ENCODE measurements at regions not wholly inside any gene's neighbourhood (a gene's known extent, or its start where the extent isn't known, plus 50 kb on each side); places are given as distances from the start of the nearest gene placed in this dataset.

DNA sequence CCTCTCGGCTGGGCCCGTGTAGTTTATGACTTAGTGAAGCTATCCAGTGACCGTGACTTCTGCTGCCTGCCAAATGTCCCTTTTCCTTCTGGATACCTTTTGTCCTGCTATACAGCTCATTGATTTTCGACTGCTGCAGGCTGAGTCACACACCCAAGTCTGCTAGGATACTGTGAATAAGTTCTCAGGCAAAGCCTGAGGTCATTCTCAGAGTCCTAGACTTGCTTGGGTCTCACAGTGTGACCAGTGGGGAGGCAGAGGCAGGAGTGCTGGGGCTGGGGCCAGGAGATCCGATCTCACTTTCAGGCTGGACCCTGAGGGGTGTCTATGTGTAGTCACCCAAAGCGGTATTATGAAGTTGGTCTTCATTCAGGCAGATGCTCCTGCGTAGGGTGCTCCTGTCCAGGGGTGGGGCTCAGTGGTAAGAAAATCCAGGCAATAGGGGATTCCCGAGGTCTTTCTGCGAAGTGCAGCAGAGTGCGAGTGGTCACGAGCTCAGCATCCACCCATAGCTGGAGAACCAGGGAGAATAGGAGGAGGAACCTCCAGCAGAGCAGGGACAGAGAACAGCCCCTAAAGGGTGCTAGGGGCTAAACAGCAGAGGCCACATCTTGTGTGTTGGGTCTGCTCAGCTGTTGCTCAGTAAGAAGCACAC lies 268.6 kb upstream of the NCKAP5 start:
- in situ Hi-C loops (cut with MboI; ENCODE audit: low sequenced_read_pairs): no loop called here

DNA sequence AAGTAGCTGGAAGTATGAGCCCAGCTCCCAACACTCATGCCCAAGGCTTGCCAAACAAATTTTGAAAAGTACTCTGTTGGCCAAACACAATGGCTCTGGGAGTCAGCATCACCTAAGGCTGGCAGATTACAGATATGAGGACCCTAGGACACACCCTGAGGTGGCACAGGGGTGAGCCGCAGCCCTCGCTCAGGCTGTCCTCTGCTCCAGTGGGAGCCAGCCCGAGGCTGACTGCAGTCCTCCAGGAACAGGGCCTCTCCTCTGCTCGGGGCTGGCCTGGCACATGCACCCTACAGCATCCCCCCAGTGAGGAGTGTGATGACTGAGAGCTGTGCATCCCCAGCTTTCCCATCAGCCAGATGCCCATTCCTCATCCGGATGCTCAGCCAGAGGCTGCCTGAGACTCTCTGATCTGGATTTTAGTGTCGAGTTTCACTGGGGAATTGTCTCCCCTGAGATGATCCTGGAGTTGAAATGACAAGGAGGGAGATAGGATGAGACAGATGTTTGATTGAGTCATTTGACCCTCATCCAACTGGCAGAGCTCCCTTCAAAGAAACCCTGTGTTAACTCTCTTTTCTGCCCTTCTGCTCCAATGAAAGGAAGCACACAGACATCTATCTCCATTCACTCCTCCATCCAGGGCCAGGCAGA lies 269.3 kb upstream of the NCKAP5 start:
- in situ Hi-C loops (cut with MboI; ENCODE audit: low sequenced_read_pairs): no loop called here

DNA sequence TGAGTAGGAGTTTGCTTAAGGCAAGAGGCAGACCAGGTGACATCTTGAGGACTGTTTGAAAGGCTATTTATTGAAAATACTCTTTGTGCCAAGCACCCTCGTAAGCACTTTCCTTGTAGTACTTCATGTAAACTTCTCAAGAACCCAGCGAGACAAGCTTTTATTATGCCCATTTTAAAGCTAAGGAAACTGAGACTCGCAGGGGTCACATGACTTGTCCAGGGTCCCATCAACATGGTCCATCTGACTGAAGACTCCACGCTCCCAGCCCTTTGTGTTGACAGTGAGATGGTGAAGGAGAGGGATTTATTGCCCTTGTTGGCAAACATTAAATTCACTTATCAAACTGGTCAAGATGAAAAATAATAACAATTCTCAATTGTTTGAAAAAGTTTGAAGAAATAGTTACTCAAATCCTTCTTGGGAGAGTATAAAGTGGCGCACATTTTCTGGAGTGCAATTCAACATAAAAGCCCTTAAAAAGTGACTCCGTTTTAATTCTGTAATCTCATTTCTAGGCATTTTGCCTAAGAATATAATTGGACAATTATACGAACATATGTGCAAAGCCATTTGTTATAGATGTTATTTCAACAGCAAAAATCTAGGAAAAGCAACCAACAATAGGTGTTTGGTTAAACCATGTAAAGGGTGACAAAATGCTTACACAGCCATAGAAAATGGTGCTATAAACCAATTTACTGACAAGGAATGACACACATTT lies 270.5 kb upstream of the NCKAP5 start:
- in situ Hi-C loops (cut with MboI; ENCODE audit: low sequenced_read_pairs): no loop called here

DNA sequence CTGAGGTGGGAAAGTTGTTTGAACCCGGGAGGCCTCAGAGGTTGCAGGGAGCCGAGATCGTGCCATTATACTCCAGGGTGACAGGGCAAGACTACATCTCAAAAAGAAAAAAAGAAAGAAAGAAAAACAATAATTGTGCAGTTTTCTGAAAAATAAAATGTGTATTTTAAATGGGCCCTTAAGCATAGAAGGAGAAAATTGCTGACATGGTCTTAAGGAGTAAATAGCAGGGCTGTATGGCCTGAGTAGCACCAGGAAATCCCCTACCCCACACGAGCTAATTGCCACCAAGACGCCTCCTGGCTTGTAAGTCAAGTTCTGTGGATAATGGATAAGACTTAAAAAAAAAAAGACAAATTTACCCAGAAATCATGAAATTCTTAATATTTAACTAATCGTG lies 271.4 kb upstream of the NCKAP5 start:
- in situ Hi-C loops (cut with MboI; ENCODE audit: low sequenced_read_pairs): no loop called here

DNA sequence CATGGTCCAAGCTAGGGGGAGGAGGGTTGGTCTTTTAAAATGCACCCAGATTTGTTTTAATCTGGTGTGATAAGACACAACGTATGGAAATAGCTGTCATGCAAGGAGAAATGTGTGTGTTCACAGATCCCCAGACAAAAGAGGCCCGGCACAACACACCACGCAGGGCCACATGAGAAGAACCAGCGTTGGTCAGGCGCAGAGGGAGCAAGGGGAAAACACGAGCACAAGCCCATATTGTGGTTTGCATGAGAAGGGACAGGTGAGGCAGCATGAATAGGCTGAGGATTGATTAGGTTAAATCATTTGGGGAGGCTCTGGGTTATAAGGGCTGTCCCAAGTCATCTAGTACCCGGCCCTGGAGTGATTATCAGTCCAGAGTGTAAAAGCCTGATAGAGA lies 272.5 kb upstream of the NCKAP5 start:
- in situ Hi-C loops (cut with MboI; ENCODE audit: low sequenced_read_pairs): no loop called here

DNA sequence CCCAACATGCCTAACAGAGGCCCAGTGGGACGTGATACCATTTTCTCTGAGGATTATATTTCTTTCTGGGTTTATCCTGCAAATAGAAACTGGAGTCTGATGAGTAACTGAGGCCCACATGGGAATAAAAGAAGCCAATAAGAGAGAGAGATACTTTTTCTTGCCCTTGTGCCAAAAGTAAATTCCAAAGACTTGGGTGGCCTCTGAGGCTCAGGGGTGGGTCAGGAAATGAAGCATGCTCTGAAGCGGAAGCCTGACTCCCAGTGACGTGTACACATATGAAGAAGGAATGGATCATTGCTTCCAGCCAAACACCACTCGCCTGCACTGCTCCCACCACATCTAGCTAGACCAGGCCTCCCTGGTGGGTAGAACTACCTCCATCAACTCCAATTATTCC lies 273.6 kb upstream of the NCKAP5 start:
- in situ Hi-C loops (cut with MboI; ENCODE audit: low sequenced_read_pairs): no loop called here

DNA sequence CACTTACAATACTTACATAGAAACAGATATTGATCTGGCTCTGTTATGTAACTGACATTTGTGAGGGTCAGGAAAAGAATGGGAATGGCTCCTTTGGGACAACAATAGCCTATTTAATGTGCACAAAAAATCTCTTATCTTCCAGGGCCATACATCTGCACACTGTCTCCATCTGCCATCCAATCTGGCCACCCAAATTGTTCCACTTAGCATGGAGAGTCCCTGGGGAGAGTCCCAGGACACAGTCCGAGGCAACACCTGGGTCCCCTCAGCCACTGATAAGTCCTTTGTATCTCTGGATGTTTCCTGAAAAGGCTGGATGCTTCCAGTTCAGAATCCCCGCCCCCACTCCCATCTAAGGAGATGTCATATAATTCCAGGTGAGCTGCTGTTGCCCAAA lies 274.2 kb upstream of the NCKAP5 start:
- in situ Hi-C loops (cut with MboI; ENCODE audit: low sequenced_read_pairs): no loop called here

DNA sequence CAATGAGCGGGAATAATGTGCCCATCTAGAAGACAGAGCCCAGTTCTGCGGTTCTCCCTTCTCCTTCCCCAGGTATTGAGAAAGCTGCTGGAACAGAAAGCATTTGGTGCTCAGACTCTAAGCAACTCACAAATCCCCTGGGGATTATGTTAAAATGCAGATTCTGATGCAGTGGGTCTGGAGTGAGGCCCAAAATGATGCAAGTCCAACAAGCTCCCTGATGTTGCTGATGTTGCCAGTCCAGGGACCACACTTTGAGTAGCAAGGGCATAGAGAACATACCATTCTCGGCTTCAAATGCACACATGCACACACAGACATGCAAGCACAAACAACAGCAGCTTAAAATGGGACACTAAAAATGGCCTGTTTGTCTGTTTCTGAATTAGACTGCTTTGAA lies 274.8 kb upstream of the NCKAP5 start:
- in situ Hi-C loops (cut with MboI; ENCODE audit: low sequenced_read_pairs): no loop called here

DNA sequence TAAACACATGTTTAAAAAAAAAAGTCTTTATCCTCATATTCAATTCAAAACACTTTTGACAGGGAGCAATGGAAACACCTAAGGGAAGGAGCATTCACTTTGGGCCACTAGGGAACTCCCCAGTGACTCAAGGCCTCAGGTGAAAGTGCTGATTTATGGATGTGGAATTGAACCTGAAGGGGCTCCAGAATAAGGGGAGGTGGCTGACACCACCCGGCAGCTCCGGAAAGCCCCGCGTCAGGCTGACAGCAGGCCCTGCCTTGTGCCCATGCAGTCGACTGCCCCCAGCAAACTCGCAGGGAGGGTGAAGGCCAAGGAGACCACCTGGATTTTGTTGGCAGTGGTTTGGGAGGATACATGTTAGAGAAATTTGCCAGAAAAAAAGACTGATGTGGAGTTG lies 275.3 kb upstream of the NCKAP5 start:
- in situ Hi-C loops (cut with MboI; ENCODE audit: low sequenced_read_pairs): no loop called here

DNA sequence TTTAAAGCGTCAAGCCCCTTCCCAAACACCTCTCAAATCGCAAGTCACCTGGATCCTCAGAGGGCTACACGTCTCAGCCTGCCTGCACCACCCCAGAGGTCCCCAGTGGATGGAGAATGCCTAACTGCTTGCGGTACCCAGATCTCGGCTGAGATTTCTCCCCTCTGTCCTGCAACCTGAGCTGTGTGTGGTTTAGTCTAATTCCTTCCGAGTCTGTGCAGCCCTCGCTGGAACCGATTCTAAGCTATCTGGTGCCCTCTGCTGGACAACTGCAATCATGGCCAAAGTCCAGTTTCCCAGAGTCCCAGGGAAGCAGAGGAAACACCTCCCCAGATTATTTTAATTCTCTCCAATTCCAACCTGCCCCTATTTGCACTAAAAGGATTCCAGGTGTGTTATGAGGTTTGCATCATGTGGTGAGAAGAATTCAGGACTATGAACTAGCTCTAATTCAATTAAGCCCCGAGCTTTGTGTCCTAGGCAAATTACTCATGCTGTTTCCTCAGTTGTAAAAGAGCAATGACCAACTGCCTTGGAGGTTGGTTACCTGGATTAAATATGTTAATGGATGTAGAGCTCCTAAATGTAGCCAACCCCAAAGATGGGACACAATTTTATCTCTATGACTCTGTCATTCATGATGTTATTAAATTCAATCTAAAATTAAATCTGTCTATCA lies 276.1 kb upstream of the NCKAP5 start:
- in situ Hi-C loops (cut with MboI; ENCODE audit: low sequenced_read_pairs): no loop called here

DNA sequence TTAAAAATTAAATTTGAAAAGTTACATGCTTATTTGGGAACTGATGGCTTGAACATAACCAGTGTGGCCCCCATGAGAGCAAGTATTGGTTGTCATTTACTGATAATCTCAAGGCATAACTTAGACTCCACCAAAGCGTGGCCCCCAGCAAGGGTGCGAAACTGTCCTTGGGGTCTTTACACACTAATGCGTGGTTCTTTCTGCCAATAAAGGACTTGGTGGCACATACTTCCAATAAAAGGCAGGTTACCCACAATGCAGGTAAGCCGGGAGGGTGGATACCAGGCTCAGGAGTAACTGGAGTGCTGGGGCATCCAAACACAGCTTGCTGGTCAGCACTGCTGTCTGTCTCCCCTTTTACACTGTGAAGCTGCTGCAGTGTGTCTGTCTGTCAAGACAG lies 278.2 kb upstream of the NCKAP5 start:
- in situ Hi-C loops (cut with MboI; ENCODE audit: low sequenced_read_pairs): no loop called here

DNA sequence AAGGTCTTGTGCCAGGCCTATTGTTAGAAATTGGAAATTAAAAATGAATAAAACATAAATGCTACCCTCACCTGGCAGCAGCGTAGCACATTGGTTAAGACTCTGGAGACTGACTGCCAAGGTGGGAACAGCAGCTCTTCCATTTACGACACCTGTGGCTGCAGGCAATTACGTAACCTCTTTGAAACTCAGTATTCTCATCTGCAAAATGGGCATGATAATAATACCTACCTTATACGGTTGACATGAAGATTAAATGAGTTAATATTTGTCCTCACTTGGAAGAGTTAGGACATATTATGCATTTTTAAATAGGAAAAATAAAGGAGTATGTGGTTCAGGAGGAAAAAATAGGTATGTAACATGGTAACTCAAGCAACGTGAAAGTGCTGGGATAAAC lies 279.3 kb upstream of the NCKAP5 start:
- in situ Hi-C loops (cut with MboI; ENCODE audit: low sequenced_read_pairs): no loop called here

DNA sequence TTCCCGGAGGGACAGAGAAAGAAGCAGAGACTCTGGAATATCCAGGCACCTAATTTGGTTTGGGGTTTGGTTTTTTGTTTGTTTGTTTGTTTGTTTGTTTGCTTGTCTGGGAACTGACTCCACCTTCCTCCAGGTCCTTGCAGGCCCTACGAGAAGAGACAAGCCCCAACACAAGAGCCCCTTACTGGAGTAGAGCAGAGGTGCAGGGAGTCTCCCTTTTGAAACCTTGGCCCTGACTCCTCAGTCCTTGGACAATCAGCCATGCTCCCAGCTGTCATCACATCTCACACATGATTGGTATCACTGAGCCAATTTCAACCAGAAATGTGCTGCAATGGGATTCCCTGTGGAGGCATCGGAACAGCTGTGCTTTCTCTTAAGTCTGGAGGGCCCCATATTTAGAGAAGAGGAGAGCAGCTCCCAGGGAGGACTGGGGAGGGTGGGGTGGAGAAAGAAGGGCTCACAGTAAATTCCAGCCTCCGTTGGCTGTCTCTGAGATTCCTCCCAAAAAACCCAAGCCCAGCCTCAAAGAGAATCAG lies 279.9 kb upstream of the NCKAP5 start:
- in situ Hi-C loops (cut with MboI; ENCODE audit: low sequenced_read_pairs): no loop called here

DNA sequence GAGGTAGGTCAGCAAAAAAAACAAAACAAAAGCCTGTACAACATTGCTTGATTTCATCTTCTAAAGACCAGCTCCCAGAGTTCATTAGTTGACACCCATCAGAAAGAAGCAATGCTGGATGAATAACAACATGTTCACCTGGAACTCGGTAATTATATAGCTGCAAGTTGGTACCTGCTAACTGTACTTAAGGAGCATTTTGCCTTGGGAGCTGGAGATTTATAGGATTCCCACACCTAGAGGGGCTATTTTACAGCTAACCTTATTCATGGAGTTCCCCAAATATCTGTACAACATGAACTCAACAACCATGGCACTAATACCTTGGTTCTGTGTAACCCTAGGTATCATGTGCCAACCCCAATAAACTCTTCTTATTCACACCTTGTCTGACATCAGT lies 281.1 kb upstream of the NCKAP5 start:
- in situ Hi-C loops (cut with MboI; ENCODE audit: low sequenced_read_pairs): no loop called here

DNA sequence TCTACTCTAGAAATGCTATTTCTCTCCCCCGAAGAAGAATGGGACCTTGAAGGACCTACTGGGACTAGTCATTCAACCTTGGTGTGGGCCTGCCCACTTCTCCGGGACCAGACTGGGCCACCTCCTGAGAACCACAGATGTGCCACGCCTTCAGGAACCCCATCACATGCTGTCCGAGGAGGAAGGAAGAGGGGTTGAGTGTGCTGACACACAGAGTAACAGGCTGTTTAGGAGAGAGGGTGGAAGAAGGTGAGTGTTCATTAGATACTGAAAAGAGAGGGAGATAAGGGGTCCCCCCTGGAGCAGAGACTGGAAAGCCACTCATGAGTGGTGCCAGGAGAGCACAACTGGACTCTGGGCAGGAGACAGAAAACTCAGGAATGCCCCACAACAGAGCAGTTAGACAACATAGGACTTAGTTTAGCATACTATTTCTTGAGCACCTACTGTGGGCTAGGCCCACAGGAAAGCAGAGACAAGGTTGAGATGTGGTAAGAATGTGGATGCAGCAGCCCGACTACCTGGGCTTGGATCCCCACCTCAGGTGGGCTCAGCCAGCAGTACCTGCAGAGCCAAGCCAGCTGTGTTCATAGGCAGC lies 286.4 kb upstream of the NCKAP5 start:
- in situ Hi-C loops (cut with MboI; ENCODE audit: low sequenced_read_pairs): no loop called here

DNA sequence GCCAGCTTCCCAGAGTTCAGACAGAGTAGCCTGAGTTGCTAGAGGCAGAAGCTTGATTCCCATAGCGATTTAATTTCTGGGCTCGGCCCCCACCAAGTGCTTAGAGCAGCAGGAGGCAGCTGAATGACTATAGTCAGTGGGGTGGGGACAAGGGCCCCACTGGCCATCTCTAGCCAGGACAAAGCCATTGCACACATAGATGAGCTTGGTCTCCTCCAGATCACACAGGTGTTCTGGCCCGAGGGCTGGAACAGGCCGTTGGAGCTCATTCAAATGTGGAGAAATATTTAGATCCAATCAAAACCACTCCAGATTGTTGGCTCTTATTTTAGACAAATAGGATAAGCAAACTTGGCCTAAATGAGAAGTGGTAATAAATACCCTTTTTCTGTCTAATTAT lies 287.3 kb upstream of the NCKAP5 start:
- in situ Hi-C loops (cut with MboI; ENCODE audit: low sequenced_read_pairs): no loop called here

DNA sequence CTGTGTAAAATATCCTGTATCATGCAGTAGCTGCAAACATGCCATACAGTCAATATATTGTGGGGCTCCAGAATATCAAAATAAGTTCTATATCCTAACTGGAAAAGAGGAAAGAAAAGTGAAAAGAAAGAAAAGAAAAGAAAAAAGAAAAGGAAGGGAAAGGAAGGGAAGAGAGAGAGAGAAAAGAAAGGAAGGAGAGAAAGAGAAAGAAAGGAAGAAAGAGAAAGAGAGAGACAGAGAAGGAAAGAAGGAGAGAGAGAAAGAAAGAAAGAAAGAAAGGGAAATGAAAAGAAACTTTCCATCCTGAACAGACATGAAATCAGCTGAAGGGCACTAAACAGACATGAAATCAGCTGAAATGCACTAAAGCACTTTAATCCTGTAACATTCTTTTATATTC lies 288.4 kb upstream of the NCKAP5 start:
- in situ Hi-C loops (cut with MboI; ENCODE audit: low sequenced_read_pairs): no loop called here

DNA sequence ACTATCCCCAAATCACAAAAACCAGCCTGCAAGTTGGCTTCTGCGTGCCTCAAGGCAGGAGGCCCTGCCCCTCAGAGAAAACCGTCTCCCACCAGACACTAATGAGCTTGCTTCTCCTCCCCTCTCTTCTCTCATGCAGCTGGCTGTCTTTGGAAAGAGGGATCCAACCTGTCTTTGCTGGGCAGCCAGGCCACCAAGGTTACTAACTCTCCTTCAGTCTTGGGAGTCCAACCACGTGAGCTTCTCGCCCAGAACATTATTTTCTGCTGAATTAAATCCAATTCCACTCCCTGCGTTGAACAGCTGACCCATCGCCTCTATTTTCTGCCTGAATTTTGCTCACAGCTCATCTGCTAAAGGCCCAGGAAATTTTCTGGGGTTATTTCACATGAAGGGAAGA lies 291.3 kb upstream of the NCKAP5 start:
- in situ Hi-C loops (cut with MboI; ENCODE audit: low sequenced_read_pairs): no loop called here

DNA sequence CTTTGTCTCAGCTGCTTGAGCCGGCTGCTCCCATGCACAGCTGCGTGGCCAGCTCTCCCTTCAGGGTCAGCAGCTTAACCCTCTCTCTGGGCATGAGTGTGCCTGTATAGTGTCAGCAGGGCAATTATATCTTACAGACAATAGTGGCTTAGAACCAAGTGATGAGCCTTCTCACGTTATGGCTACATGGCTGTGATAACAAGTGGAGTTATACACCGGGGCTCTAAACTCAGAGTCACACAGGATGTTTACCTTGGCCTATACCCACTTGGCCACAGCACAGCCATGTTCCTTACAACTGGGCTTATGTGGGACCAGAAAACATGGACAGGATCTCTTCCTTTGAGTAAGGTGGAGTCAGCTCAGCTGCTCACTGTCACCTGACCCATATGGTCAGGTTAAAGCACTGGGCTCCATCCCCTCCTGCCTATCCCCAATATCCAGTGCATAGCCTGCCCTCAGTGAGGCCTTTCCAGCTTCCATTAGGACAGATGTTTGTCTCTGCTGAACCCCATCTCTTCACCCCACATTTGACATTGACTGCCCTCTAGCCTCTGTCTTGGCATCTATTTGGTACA lies 294.2 kb upstream of the NCKAP5 start:
- in situ Hi-C loops (cut with MboI; ENCODE audit: low sequenced_read_pairs): no loop called here

DNA sequence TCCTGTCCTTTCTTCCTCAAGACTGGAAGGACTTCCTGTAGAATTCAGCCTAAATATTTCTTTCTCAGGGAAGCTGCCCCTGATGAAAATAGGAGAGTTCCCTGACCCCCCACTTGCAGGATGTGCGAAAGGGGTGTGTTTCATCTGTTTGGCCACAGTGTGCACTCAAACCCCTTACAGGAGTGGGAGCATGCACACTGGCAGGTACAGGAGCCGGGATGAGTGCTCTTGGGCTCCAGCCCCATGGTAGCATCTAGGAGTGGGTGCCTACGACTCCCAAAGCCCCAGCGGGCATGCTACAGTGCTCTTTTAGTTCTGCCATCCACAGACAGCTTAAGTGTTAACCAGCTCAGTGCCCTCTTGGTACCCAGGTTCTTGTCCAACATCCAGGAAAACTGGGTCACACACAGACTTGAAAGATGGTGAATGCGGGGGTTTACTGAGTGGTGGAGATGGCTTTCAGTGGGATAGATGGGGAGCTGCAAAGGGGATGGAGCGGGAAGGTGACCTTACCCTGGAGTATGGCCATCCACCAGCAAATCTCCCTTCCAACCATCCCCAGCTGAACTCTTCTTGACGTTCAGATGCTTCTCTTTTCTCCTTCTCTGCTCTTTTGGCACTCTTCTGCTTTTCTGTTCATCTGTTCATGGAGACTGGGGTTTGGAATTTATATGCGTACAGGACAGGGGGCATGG lies 295.0 kb upstream of the NCKAP5 start:
- in situ Hi-C loops (cut with MboI; ENCODE audit: low sequenced_read_pairs): no loop called here

Measured in HL-60/S4 treated with phorbol 12-myristate 13-acetate at 8.2 ng/mL for 4 days and 3 days (cell line).